ENCODE measurements at regions not wholly inside any gene's neighbourhood (a gene's known extent, or its start where the extent isn't known, plus 50 kb on each side); places are given as distances from the start of the nearest gene placed in this dataset.

DNA sequence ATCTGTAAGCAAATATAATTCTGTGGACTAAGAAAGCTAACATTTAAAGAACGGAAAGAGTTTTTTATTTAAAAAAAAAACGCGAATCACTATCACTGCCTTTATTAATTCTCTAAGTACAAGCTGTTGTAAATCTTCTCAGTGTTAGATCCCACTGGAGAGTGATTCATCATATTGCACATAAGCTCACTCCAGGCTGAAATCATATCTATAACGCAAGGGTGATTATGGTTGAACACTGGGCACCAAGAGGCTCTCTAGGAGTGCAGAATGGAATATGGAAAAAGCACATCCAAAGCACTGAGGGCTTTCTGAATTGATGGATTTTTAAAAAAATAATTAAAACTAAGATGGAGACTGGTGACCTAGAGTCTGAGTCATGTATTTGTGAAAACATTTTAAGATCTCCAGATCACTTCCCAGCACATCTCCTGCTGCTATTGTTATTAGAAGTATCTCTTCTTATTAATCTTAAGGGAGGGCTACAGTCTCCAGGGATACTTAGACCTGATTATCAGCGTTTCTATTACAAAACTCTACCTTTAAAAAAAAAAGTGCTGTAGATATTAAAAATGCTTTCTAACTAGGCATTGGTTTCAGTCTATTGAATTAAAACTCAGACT is 1106.8 kb downstream of the AACS start:
- FAIRE-seq (no peak), DNase-seq (ENCODE audit: insufficient read length, low spot score) (no peak)
- TF ChIP-seq, protein P1, sequence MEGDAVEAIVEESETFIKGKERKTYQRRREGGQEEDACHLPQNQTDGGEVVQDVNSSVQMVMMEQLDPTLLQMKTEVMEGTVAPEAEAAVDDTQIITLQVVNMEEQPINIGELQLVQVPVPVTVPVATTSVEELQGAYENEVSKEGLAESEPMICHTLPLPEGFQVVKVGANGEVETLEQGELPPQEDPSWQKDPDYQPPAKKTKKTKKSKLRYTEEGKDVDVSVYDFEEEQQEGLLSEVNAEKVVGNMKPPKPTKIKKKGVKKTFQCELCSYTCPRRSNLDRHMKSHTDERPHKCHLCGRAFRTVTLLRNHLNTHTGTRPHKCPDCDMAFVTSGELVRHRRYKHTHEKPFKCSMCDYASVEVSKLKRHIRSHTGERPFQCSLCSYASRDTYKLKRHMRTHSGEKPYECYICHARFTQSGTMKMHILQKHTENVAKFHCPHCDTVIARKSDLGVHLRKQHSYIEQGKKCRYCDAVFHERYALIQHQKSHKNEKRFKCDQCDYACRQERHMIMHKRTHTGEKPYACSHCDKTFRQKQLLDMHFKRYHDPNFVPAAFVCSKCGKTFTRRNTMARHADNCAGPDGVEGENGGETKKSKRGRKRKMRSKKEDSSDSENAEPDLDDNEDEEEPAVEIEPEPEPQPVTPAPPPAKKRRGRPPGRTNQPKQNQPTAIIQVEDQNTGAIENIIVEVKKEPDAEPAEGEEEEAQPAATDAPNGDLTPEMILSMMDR (IDR thresholded peaks at IDR 0.05; ENCODE audit: insufficient read depth, missing control alignments), result no peak

GRCh38 chr12:126182619-126183236 is 1117.5 kb downstream of the AACS start:
- TF ChIP-seq, protein P1 (IDR thresholded peaks at IDR 0.05; ENCODE audit: insufficient read depth, missing control alignments), result no peak
- DNase-seq (ENCODE audit: insufficient read length, low spot score) (no peak), FAIRE-seq (no peak)

DNA sequence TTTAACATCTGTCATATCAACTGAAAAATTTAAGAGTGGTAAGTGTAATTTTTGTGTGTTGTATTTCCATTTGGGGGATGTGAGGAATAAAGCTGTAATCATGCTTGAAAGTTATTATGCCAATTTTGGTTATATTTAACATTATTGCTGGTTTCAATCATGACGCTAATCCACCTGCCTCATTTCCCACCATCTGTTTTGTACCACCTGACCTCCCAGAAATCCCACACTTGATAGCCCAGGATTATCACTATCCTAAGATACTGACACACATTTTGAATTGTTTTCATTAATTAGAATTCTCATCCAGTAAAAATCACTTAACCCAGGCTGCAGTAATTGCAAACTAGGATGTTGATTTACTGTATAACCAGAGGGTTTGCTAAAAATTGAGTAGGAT is 1119.8 kb downstream of the AACS start:
- DNase-seq (ENCODE audit: insufficient read length, low spot score) (no peak), FAIRE-seq (no peak)
- TF ChIP-seq, protein P1 (IDR thresholded peaks at IDR 0.05; ENCODE audit: insufficient read depth, missing control alignments), result no peak

GRCh38 chr12:126189856-126190255 is 1124.6 kb downstream of the AACS start:
- TF ChIP-seq, protein P1 (IDR thresholded peaks at IDR 0.05; ENCODE audit: insufficient read depth, missing control alignments), result no peak
- FAIRE-seq (no peak), DNase-seq (ENCODE audit: insufficient read length, low spot score) (no peak)

GRCh38 chr12:126191031-126191891 is 1126.0 kb downstream of the AACS start:
- DNase-seq (ENCODE audit: insufficient read length, low spot score), result no peak
- TF ChIP-seq, protein P1 (IDR thresholded peaks at IDR 0.05; ENCODE audit: insufficient read depth, missing control alignments), result no peak
- no peak for FAIRE-seq

GRCh38 chr12:126191949-126192348 is 1126.7 kb downstream of the AACS start:
- no peak for DNase-seq (ENCODE audit: insufficient read length, low spot score)
- TF ChIP-seq, protein P1 (IDR thresholded peaks at IDR 0.05; ENCODE audit: insufficient read depth, missing control alignments), result no peak
- no peak for FAIRE-seq
